ENCODE measurements at regions not wholly inside any gene's neighbourhood (a gene's known extent, or its start where the extent isn't known, plus 50 kb on each side); places are given as distances from the start of the nearest gene placed in this dataset.
A peak's percentile ranks its signal among the peaks of the same experiment; 100 is the strongest.
"Not testable (repeated sequence)": the region's sequence is repeated elsewhere in the genome, so short reads cannot be mapped to it uniquely, and the experiment has no call there.

GRCh38 chr4:135418353-135418752 lies 1216.8 kb upstream of the PABPC4L start:
- 50 to 78% methylated on average over 1 of the region's 1 CpG for WGBS, 2 donors
- no peaks in the 10 kb centered on the region for H3K9me3 ChIP-seq
- no peaks in the 10 kb centered on the region for H3K4me1 ChIP-seq
- ATAC-seq (no peak), FAIRE-seq (no peak), DNase-seq (no peak)
- no peak for TF ChIP-seq CTCF (IDR thresholded peaks at IDR 0.05)
- no peaks in the 10 kb centered on the region for H3K36me3 ChIP-seq
- intact Hi-C loops (cut with DNase I): no loop called here
- H3K27me3 ChIP-seq: no peaks in the 10 kb centered on the region
- H3K4me3 ChIP-seq: no peak overlapping the region
- no peak overlapping the region for H3K27ac ChIP-seq

GRCh38 chr4:135412213-135412612 lies 1210.6 kb upstream of the PABPC4L start:
- no peak for TF ChIP-seq CTCF (IDR thresholded peaks at IDR 0.05)
- H3K36me3 ChIP-seq: no peaks in the 10 kb centered on the region
- WGBS, 2 donors: 53 to 64% methylated on average over 4 of the region's 4 CpGs
- H3K4me3 ChIP-seq: no peak overlapping the region
- ATAC-seq (no peak), DNase-seq (no peak), FAIRE-seq (no peak)
- no peaks in the 10 kb centered on the region for H3K9me3 ChIP-seq
- no peak overlapping the region for H3K27ac ChIP-seq
- intact Hi-C loops (cut with DNase I): no loop called here
- H3K27me3 ChIP-seq: no peaks in the 10 kb centered on the region
- H3K4me1 ChIP-seq: no peaks in the 10 kb centered on the region

- Histone ChIP-seq H3K27me3 (no peaks in the 10 kb centered on the region), H3K9me3 (no peaks in the 10 kb centered on the region), H3K27ac (no peak overlapping the region), H3K4me1 (no peaks in the 10 kb centered on the region), H3K4me3 (no peak overlapping the region), H3K36me3 (no peaks in the 10 kb centered on the region)
- FAIRE-seq: no peak
- WGBS, 2 donors: 40 to 47% methylated on average over 2 of the region's 2 CpGs
- no peak for ATAC-seq
- no peak for TF ChIP-seq CTCF (IDR thresholded peaks at IDR 0.05)
- DNase-seq: no peak
- intact Hi-C loops (cut with DNase I): no loop called here
Measured at GRCh38 chr4:135411251-135411650, 1209.7 kb upstream of the PABPC4L start.

- FAIRE-seq; H3K36me3 ChIP-seq; H3K27ac ChIP-seq; H3K27me3 ChIP-seq; ATAC-seq; H3K4me3 ChIP-seq; DNase-seq; H3K4me1 ChIP-seq; H3K9me3 ChIP-seq; intact Hi-C loops (cut with DNase I): not testable (repeated sequence)
- WGBS, 2 donors: 73 to 78% methylated on average over 4 of the region's 4 CpGs
Measured at GRCh38 chr4:135409261-135409660, 1207.7 kb upstream of the PABPC4L start.

GRCh38 chr4:135408109-135408508 lies 1206.5 kb upstream of the PABPC4L start:
- 79 to 81% methylated on average over 12 of the region's 12 CpGs for WGBS, 2 donors
- peak in 1 of 6 donors; percentile 31 for DNase-seq
- no peaks in the 10 kb centered on the region for H3K36me3 ChIP-seq

GRCh38 chr4:135406597-135406996 lies 1205.0 kb upstream of the PABPC4L start:
- H3K4me3 ChIP-seq; ATAC-seq; H3K36me3 ChIP-seq; intact Hi-C loops (cut with DNase I); H3K4me1 ChIP-seq; FAIRE-seq; H3K27me3 ChIP-seq; H3K9me3 ChIP-seq; H3K27ac ChIP-seq: not testable (repeated sequence)
- WGBS, 2 donors: 87 to 90% methylated on average over 14 to 22 of the region's 22 CpGs
- peak in 1 of 6 donors; percentile 37 for DNase-seq

More at GRCh38 chr4:135408109-135408508, 1206.5 kb upstream of the PABPC4L start:
- H3K4me3 ChIP-seq: no peak overlapping the region
- intact Hi-C loops (cut with DNase I): no loop called here
- H3K9me3 ChIP-seq: no peaks in the 10 kb centered on the region
- H3K27ac ChIP-seq: no peak overlapping the region
- no peak for TF ChIP-seq CTCF (IDR thresholded peaks at IDR 0.05)
- H3K4me1 ChIP-seq: no peaks in the 10 kb centered on the region
- H3K27me3 ChIP-seq: no peaks in the 10 kb centered on the region
- FAIRE-seq: no peak
- no peak for ATAC-seq

Measured in pancreas (tissue), 10 donors.